Mucosa of descending colon (tissue), 3 donors: ENCODE measurements at regions not wholly inside any gene's neighbourhood (a gene's known extent, or its start where the extent isn't known, plus 50 kb on each side); places are given as distances from the start of the nearest gene placed in this dataset.

Source experiments
- ATAC-seq: fragments of 200-7000 bp; cut with Tn5 transposase; one replicate; pipeline ENCODE4 v1.9.1; 2020; ENCODE audit warnings: mild to moderate bottlenecking, moderate library complexity
- DNase-seq, 3 donors: peaks; one replicate each; pipeline ENCODE4 v3.0.0-alpha.2; 2020
- H3K36me3 ChIP-seq: fragments of 200-600 bp; one replicate; pipeline ENCODE4 v1.8.0; 2021; ENCODE audit warnings: low read depth, mild to moderate bottlenecking
- H3K4me1 ChIP-seq: fragments of 200-600 bp; one replicate; pipeline ENCODE4 v1.8.0; 2021; ENCODE audit warnings: low read depth, mild to moderate bottlenecking
- H3K4me3 ChIP-seq: fragments of 200-600 bp; one replicate; pipeline ENCODE4 v1.8.0; 2021; ENCODE audit warnings: mild to moderate bottlenecking
- H3K9me3 ChIP-seq: fragments of 200-600 bp; one replicate; pipeline ENCODE4 v1.8.0; 2021; ENCODE audit warnings: mild to moderate bottlenecking
- CTCF ChIP-seq: fragments of 200-600 bp; IDR thresholded peaks from one replicate; pipeline ENCODE4 v1.8.0; 2022; ENCODE audit warnings: antibody characterized with exemption, mild to moderate bottlenecking
- intact Hi-C, 2 donors: fragments of 100-400 bp; cut with DNase I in 1 of 2; cut with micrococcal nuclease in 1 of 2; formaldehyde crosslinking; loops; one replicate each; pipeline versions ENCODE4 v1.11.0 to v1.11.1; 2022; cut with DNase I, micrococcal nuclease
- donor health status: DM: no; HTN: no; CAD: no; lungs with moderate emphysema.
- donor health status: DM: no; HTN: no; CAD: no.
- donor health status: DM: no; HTN: yes; CAD: no.

- no peak for ATAC-seq
- intact Hi-C loops, result no loop called here
- no peaks in the 10 kb centered on the region for H3K9me3 ChIP-seq
- DNase-seq, result peak in 1 of 3 donors; percentile 3
- no peaks in the 10 kb centered on the region for H3K4me1 ChIP-seq
- H3K36me3 ChIP-seq, result no peaks in the 10 kb centered on the region
- TF ChIP-seq CTCF, result no peak
- no peak overlapping the region for H3K4me3 ChIP-seq
Observed at GRCh38 chr1:102434421-102434820, 437.7 kb upstream of the OLFM3 start.

GRCh38 chr1:102431253-102431652 lies 434.5 kb upstream of the OLFM3 start:
- intact Hi-C loops, result no loop called here

GRCh38 chr1:102420034-102420433 lies 423.3 kb upstream of the OLFM3 start:
- intact Hi-C loops, result no loop called here

More at GRCh38 chr1:102431253-102431652, 434.5 kb upstream of the OLFM3 start:
- no peak for TF ChIP-seq CTCF
- Histone ChIP-seq H3K9me3 (no peaks in the 10 kb centered on the region), H3K4me3 (no peak overlapping the region), H3K36me3 (no peaks in the 10 kb centered on the region), H3K4me1 (no peaks in the 10 kb centered on the region)
- DNase-seq, result no peak
- ATAC-seq, result no peak

More at GRCh38 chr1:102420034-102420433, 423.3 kb upstream of the OLFM3 start:
- no peak for ATAC-seq
- no peak for TF ChIP-seq CTCF
- no peaks in the 10 kb centered on the region for H3K9me3 ChIP-seq
- H3K4me1 ChIP-seq, result no peaks in the 10 kb centered on the region
- H3K4me3 ChIP-seq, result no peak overlapping the region
- H3K36me3 ChIP-seq, result no peaks in the 10 kb centered on the region
- no peak for DNase-seq
